Fibroblast of lung (primary cell): ENCODE measurements at regions not wholly inside any gene's neighbourhood (a gene's known extent, or its start where the extent isn't known, plus 50 kb on each side); places are given as distances from the start of the nearest gene placed in this dataset.

ENCODE experiments used
- CTCF ChIP-seq, 2 donors: IDR thresholded peaks in 1 of 2; conservative IDR thresholded peaks in 1 of 2; 1 replicate in 1 of 2; 2 replicates in 1 of 2; pipeline ENCODE4 v1.5.1; 2011 to 2012; ENCODE audit warnings: low read length in 2 of 2, control low read depth in 1 of 2, inconsistent platforms in 1 of 2, low read depth in 1 of 2, mild to moderate bottlenecking in 1 of 2
- EZH2 ChIP-seq: IDR thresholded peaks from 2 replicates; pipeline ENCODE4 v1.5.1; 2012; ENCODE audit warnings: low read length, control low read depth, mild to moderate bottlenecking; ENCODE audit errors: missing control alignments

- TF ChIP-seq EZH2 (no peak), CTCF (conservative IDR thresholded peaks at IDR 0.05 in 1 of 2, IDR thresholded peaks at IDR 0.05 in 1 of 2; ENCODE audit: low read depth in 1 of 2, low read length in 2 of 2) (no peak)
Observed at GRCh38 chr11:130649801-130650200, 201.4 kb downstream of the ADAMTS15 start.
